D721Med (cell line): ENCODE measurements at regions not wholly inside any gene's neighbourhood (a gene's known extent, or its start where the extent isn't known, plus 50 kb on each side); places are given as distances from the start of the nearest gene placed in this dataset.
A peak's percentile ranks its signal among the peaks of the same experiment; 100 is the strongest.

ENCODE experiments used
- DNase-seq: peaks from one replicate; pipeline ENCODE4 v3.0.0; 2011; ENCODE audit warnings: low spot score; ENCODE audit not compliant: insufficient read length
- FAIRE-seq: peaks from 2 replicates; lab custom pipeline; 2011; peaks lifted over from hg19 to GRCh38; lab: Jason Lieb, UNC
- TF ChIP-seq, protein P1 (sequence below): IDR thresholded peaks from 2 replicates; pipeline ENCODE4 v1.5.1; 2012; ENCODE audit warnings: mild to moderate bottlenecking, control low read depth; ENCODE audit not compliant: insufficient read depth; ENCODE audit errors: missing control alignments

DNA sequence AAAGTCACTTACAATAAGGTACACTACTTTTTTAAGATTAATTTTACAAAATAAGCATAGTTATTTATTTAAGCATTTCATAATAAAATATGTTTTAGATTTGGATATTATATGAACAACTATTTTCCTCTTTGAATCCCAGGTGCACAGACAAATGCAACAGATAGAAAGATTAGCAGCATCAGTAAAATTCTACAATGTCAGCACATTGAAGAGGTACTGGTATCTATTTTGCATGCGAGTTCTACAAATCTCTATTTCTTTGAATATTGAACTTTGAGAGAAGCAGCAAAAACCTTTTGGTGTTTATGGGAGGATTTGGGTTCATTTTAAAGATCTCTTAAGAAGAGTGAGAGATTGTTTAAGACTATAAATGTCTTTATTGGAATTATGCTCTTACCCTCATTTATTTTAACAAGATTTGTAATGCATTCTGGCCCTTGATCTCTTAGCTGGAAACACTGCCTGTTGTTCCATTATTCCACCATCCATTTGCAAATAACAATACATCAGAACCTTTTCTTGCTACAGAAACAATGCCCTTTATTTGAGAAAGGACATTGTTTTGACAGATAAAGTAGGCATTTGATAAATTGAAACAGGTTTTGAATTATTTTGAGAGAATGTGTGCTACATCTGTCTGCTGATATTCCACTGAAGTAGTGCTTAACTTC is 558.8 kb upstream of the KLHL1 start:
- DNase-seq (no peak), FAIRE-seq (no peak)
- TF ChIP-seq, protein P1, sequence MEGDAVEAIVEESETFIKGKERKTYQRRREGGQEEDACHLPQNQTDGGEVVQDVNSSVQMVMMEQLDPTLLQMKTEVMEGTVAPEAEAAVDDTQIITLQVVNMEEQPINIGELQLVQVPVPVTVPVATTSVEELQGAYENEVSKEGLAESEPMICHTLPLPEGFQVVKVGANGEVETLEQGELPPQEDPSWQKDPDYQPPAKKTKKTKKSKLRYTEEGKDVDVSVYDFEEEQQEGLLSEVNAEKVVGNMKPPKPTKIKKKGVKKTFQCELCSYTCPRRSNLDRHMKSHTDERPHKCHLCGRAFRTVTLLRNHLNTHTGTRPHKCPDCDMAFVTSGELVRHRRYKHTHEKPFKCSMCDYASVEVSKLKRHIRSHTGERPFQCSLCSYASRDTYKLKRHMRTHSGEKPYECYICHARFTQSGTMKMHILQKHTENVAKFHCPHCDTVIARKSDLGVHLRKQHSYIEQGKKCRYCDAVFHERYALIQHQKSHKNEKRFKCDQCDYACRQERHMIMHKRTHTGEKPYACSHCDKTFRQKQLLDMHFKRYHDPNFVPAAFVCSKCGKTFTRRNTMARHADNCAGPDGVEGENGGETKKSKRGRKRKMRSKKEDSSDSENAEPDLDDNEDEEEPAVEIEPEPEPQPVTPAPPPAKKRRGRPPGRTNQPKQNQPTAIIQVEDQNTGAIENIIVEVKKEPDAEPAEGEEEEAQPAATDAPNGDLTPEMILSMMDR = no peak

DNA sequence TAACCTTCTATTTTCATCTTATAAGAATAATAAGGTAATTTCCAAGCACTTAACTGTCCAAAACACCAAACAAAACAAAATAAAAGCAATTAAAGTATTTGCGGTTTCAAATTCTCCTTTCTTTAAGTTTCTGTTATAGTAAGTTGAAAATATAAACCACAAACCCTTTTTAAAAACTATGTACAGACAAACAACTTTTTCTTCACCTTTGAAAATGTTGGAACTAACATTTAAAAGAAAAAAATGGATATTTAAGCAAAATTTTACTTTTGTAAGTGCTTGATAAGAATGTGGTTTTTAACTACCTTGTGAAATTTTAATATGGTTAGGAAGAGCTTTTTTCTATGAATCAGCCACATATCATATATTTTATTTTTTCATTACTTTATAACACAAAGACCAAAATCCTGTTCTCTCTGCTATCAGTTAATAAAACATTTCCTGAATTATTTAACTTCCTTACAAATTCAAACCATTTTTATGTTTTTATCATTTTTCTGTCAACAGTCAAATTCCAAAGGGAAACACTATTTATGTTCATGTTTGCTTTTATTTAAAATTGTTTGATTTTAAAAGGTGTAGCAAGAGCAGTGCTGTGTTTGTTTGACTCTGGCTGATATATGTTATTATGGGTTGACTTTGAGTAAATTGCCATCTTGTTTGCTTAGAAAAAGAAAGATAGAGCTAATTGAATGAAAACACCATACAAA is 554.1 kb upstream of the KLHL1 start:
- DNase-seq (no peak), FAIRE-seq (peak; percentile 16)
- TF ChIP-seq, protein P1 = no peak

DNA sequence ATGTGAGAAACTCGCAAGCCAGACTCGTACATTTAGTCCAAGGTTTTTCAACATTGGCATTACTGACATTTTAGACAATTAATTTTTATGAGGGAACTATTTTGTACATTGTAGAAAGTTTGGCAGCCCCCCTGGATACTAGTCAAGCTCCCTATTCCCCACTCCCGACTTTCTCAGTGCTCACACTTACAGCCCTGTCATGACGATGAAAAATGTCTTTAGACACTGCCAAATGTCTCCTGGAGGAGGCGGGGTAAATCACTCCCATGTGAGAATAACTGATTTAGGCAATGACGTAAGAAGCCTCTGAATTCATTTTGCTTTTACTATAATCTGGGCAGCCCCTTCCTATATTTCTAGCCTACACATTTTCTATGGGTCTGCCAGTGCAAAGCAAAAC is 535.8 kb upstream of the KLHL1 start:
- FAIRE-seq (no peak), DNase-seq (no peak)
- TF ChIP-seq, protein P1 = no peak

DNA sequence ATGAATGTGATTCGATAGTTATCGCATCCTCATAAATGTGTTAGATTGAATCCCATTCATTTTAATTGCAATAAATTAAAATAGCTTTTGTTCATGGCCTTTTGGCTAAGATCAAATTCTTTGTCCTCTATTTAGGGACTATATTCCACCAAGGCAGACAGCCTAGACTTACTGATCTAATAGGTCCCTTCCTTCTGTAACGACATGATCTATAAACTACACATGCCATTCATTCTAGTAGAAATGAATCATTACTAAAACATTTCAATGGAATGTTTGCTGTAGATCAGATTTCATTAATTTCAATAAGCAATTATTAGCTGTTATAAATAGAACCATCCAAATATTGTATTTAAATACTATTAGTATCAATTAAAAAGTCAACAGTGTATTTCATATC is 526.6 kb upstream of the KLHL1 start:
- DNase-seq (no peak), FAIRE-seq (no peak)
- TF ChIP-seq, protein P1 = no peak

DNA sequence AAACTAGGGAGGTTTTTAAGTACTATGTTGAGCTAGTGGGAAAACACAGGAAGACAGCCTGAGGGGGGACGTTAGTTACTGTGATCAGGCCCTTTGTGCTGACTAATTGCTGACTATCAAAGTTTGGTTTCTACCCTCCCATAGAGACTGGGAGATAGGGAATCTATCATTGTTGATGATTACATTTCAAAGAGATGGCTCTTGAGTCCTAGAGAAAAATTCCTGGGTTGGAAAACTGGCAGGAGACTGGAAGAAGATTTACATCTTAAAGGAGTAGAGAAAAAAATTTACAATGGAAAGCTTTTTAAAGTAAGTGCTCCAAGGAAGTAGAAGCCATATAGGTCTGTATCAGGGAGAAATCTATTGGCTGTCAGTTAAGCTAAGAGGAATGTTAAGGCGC is 522.0 kb upstream of the KLHL1 start:
- FAIRE-seq (no peak), DNase-seq (no peak)
- TF ChIP-seq, protein P1 = no peak

DNA sequence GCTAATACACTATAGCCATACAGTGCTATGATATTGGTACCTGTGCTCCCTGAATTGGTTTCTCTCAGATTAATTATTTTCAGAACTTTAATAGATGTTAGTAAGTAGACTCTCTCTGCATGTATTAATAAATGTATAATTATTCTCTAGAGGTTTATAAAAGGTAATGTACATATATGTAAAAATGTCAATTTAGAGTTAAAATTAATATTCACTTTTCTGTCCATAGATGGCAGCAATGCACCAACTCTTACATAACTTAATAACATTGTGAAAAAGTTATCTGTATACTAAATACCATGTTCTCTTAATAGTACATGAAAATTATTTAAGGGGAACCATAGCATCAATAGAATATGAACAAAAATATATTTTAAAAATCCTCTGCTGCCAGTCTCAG is 515.0 kb upstream of the KLHL1 start:
- no peak for DNase-seq
- TF ChIP-seq, protein P1 = peak; percentile 68
- FAIRE-seq = no peak

DNA sequence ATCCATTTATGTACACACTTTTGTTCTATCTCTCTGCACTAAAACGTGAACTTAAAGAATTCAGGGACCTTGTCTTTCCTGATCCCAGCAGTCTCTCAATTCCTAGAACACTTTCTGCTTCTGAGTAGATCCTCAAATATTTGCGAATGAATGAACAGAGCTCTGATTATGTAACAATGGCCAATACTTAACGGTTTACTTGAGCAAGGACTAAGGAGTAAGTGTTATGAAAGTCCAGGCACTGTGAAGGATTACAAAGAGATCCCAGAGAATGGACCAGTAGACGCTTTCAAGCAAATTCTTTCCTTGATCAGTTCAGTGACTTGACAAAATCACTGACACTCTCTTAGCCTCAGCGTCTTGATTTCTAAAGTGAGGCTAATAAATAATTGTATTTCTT is 514.5 kb upstream of the KLHL1 start:
- DNase-seq (no peak), FAIRE-seq (peak; percentile 89)
- TF ChIP-seq, protein P1 = no peak
